Ascending aorta (tissue), 2 donors: ENCODE measurements at regions not wholly inside any gene's neighbourhood (a gene's known extent, or its start where the extent isn't known, plus 50 kb on each side); places are given as distances from the start of the nearest gene placed in this dataset.

ENCODE experiments used
- DNase-seq, 2 donors: peaks; one replicate each; pipeline ENCODE4 v3.0.0-alpha.2; 2019; ENCODE audit warnings: low spot score in 2 of 2
- H3K27ac ChIP-seq, 2 donors: fragments of 200-600 bp; sonication (generic); one replicate each; pipeline ENCODE4 v1.5.1; 2016 to 2017; ENCODE audit warnings: mild to moderate bottlenecking in 1 of 2
- H3K27me3 ChIP-seq: fragments of 200-600 bp; sonication (generic); one replicate; pipeline ENCODE4 v1.5.1; 2017
- H3K36me3 ChIP-seq, 2 donors: fragments of 200-600 bp; sonication (generic); one replicate each; pipeline ENCODE4 v1.5.1; 2016
- H3K4me1 ChIP-seq, 2 donors: fragments of 200-600 bp; sonication (generic); one replicate each; pipeline ENCODE4 v1.5.1; 2016 to 2017; ENCODE audit warnings: mild to moderate bottlenecking in 1 of 2
- H3K4me3 ChIP-seq, 2 donors: fragments of 200-600 bp; sonication (generic); one replicate each; pipeline ENCODE4 v1.5.1; 2016 to 2017; ENCODE audit warnings: mild to moderate bottlenecking in 1 of 2
- H3K9me3 ChIP-seq, 2 donors: fragments of 200-600 bp; sonication (generic); one replicate each; pipeline ENCODE4 v1.5.1; 2016
- CTCF ChIP-seq, 3 experiments: fragments of 200-600 bp in 2 of 3; fragments of 450-650 bp in 1 of 3; sonication (generic) in 2 of 3; IDR thresholded peaks; one replicate each; pipeline ENCODE4 v1.5.1; 2016 to 2019; ENCODE audit warnings: antibody characterized with exemption in 3 of 3, mild to moderate bottlenecking in 1 of 3, moderate library complexity in 1 of 3
- intact Hi-C: fragments of 100-400 bp; cut with DNase I; formaldehyde crosslinking; loops from one replicate; pipeline ENCODE4 v1.15.1; 2023

GRCh38 chr18:43592269-43592668 is 315.0 kb upstream of the SYT4 start:
- H3K27me3 ChIP-seq: no peaks in the 10 kb centered on the region
- no peaks in the 10 kb centered on the region for H3K36me3 ChIP-seq
- H3K9me3 ChIP-seq: no peaks in the 10 kb centered on the region
- no peak for TF ChIP-seq CTCF (IDR thresholded peaks at IDR 0.05)
- no peak overlapping the region for H3K27ac ChIP-seq
- H3K4me3 ChIP-seq: no peak overlapping the region
- no peak for DNase-seq
- intact Hi-C loops: no loop called here
- no peaks in the 10 kb centered on the region for H3K4me1 ChIP-seq

- H3K4me1 ChIP-seq: no peaks in the 10 kb centered on the region
- no peak overlapping the region for H3K4me3 ChIP-seq
- no peak for DNase-seq
- H3K9me3 ChIP-seq: no peaks in the 10 kb centered on the region
- peak in 1 of 3 experiments; percentile 25 for TF ChIP-seq CTCF (IDR thresholded peaks at IDR 0.05)
- H3K27me3 ChIP-seq: no peaks in the 10 kb centered on the region
- no peak overlapping the region for H3K27ac ChIP-seq
- intact Hi-C loops: no loop called here
- no peaks in the 10 kb centered on the region for H3K36me3 ChIP-seq
Observed at GRCh38 chr18:43596105-43596712, 318.9 kb upstream of the SYT4 start.

GRCh38 chr18:43601432-43601831 is 324.1 kb upstream of the SYT4 start:
- Histone ChIP-seq H3K4me3 (no peak overlapping the region), H3K27me3 (no peaks in the 10 kb centered on the region), H3K27ac (no peak overlapping the region), H3K4me1 (no peaks in the 10 kb centered on the region), H3K36me3 (no peaks in the 10 kb centered on the region), H3K9me3 (peaks cover 0 to 15% of the 10 kb centered on the region in 2 donors)
- intact Hi-C loops: no loop called here
- no peak for TF ChIP-seq CTCF (IDR thresholded peaks at IDR 0.05)
- no peak for DNase-seq

GRCh38 chr18:43605224-43605623 is 327.9 kb upstream of the SYT4 start:
- Histone ChIP-seq H3K9me3 (peaks cover 0 to 16% of the 10 kb centered on the region in 2 donors), H3K27me3 (no peaks in the 10 kb centered on the region), H3K4me1 (no peaks in the 10 kb centered on the region), H3K27ac (no peak overlapping the region), H3K4me3 (no peak overlapping the region), H3K36me3 (no peaks in the 10 kb centered on the region)
- DNase-seq: no peak
- TF ChIP-seq CTCF (IDR thresholded peaks at IDR 0.05): no peak
- intact Hi-C loops: no loop called here

- H3K27ac ChIP-seq: no peak overlapping the region
- intact Hi-C loops: no loop called here
- H3K36me3 ChIP-seq: no peaks in the 10 kb centered on the region
- H3K4me1 ChIP-seq: no peaks in the 10 kb centered on the region
- no peak overlapping the region for H3K4me3 ChIP-seq
- H3K27me3 ChIP-seq: no peaks in the 10 kb centered on the region
- H3K9me3 ChIP-seq: peaks cover 0 to 16% of the 10 kb centered on the region in 2 donors
- TF ChIP-seq CTCF (IDR thresholded peaks at IDR 0.05): no peak
- DNase-seq: no peak
Observed at GRCh38 chr18:43606795-43607194, 329.5 kb upstream of the SYT4 start.

- TF ChIP-seq CTCF (IDR thresholded peaks at IDR 0.05): peak in 2 of 3 experiments; percentile 42 to 55
- no peak for DNase-seq
Observed at GRCh38 chr18:43620936-43621335, 343.6 kb upstream of the SYT4 start.

More at GRCh38 chr18:43620936-43621335, 343.6 kb upstream of the SYT4 start:
- Histone ChIP-seq H3K36me3 (no peaks in the 10 kb centered on the region), H3K4me1 (no peaks in the 10 kb centered on the region), H3K27me3 (no peaks in the 10 kb centered on the region), H3K4me3 (no peak overlapping the region), H3K9me3 (no peaks in the 10 kb centered on the region), H3K27ac (no peak overlapping the region)
- intact Hi-C loops: no loop called here
